AG09319 (cell line): ENCODE measurements at regions not wholly inside any gene's neighbourhood (a gene's known extent, or its start where the extent isn't known, plus 50 kb on each side); places are given as distances from the start of the nearest gene placed in this dataset.

ENCODE experiments used
- DNase-seq: peaks from one replicate; pipeline ENCODE4 v3.0.0-alpha.2; 2010; ENCODE audit warnings: low read depth; ENCODE audit errors: extremely low read depth
- CTCF ChIP-seq: IDR thresholded peaks from 2 replicates; pipeline ENCODE4 v1.5.1; 2011; ENCODE audit warnings: low read depth, mild to moderate bottlenecking, inconsistent platforms, low read length, moderate library complexity

- DNase-seq: peak; percentile 31
- TF ChIP-seq CTCF: no peak
These were observed 103.4 kb downstream of the DDIT4L start for GRCh38 chr4:100086766-100087431.

DNA sequence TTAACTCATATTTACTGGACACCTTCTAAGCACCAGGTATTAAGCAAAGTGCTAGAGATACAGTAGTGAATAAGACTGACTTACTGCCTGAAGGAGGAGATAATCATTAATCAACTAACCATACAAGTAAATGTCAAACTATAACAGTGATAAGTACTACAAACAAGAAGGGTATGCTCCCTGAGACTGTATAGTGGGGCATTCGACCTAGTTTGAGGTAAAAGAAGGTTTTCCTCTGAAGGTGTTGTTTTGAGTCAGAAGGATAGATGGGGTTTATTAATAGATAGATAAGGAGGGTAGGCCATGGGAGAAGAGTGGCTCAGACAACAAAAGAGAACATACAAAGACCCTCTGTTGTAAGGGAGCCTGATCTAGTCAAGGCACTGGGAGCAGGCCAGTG lies 105.4 kb downstream of the DDIT4L start:
- no peak for TF ChIP-seq CTCF
- no peak for DNase-seq

GRCh38 chr4:100083289-100083688 lies 107.0 kb downstream of the DDIT4L start:
- no peak for DNase-seq
- TF ChIP-seq CTCF: no peak

GRCh38 chr4:100082852-100083251 lies 107.4 kb downstream of the DDIT4L start:
- no peak for TF ChIP-seq CTCF

GRCh38 chr4:100081491-100081890 lies 108.8 kb downstream of the DDIT4L start:
- no peak for TF ChIP-seq CTCF
- no peak for DNase-seq

More at GRCh38 chr4:100082852-100083251, 107.4 kb downstream of the DDIT4L start:
- DNase-seq: no peak

DNA sequence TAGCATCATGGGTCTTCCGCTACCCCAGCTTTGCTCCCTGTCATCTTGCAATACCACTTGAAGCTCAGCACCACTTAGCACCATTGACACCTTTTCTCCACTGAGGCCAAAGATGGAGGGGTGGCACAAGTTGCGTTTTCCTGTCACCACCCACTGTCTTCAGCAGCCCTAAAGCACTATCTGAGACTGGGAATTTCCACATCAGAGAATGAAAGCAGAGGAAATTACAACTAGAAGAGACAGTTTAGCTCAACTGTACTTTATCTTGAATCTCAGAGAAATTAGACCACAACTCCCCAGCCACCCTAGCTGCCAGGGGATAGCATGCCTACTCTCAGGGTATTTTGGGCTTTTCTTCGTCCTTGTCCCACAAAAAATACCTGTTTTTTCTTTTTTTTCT lies 111.0 kb downstream of the DDIT4L start:
- DNase-seq: no peak
- TF ChIP-seq CTCF: no peak

DNA sequence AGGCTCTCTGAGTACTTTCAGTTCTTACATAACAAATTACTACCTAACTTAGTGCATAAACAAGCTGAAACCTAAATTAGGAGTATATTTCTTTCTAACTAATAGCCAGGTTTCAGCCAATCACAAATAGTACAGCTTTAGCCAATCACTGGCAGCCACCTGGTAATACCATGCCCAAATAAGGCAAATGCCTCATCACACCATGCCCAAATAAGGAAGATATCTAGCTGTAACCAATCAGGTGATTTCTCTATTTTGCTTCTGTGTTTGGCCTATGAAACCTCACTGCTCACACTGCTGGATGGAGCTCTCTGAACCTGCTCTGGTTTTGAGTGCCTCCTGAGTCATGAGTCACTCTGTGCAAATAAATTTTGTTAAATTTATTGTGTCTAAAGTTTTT lies 113.5 kb downstream of the DDIT4L start:
- DNase-seq: no peak
- no peak for TF ChIP-seq CTCF
